CD4-positive, alpha-beta memory T cell (primary cell): ENCODE measurements at regions not wholly inside any gene's neighbourhood (a gene's known extent, or its start where the extent isn't known, plus 50 kb on each side); places are given as distances from the start of the nearest gene placed in this dataset.

Source experiments
- CTCF ChIA-PET: fragments of 350-600 bp; sonication (Branson Sonifier 250); formaldehyde crosslinking; loops from one replicate; lab custom pipeline; 2021; ENCODE audit warnings: inconsistent platforms; ENCODE audit not compliant: partially characterized antibody; lab: Charles Lee
- POLR2A ChIA-PET: fragments of 350-600 bp; sonication (Branson Sonifier 250); formaldehyde crosslinking; loops from one replicate; lab custom pipeline; 2021; ENCODE audit not compliant: partially characterized antibody; lab: Charles Lee
- DNase-seq, 5 donors: peaks; one replicate each; pipeline versions ENCODE4 v3.0.0 to v3.0.0-alpha.2; 2020 to 2022; ENCODE audit warnings: mixed read lengths in 1 of 5
- H3K27ac ChIP-seq: one replicate; pipeline ENCODE4 v1.7.0; 2013; ENCODE audit warnings: low read depth, low read length
- H3K27me3 ChIP-seq: 2 replicates; pipeline ENCODE4 v1.7.0; 2013; ENCODE audit warnings: mild to moderate bottlenecking, low read length, moderate library complexity; ENCODE audit not compliant: insufficient read depth
- H3K36me3 ChIP-seq: 2 replicates; pipeline ENCODE4 v1.7.0; 2013; ENCODE audit warnings: mild to moderate bottlenecking, low read length, moderate library complexity; ENCODE audit not compliant: insufficient read depth
- H3K4me1 ChIP-seq: 2 replicates; pipeline ENCODE4 v1.7.0; 2013; ENCODE audit warnings: mild to moderate bottlenecking, low read length, moderate library complexity; ENCODE audit not compliant: insufficient read depth
- H3K4me3 ChIP-seq, 2 donors: one replicate each; pipeline ENCODE4 v1.7.0; 2013; ENCODE audit warnings: low read length in 2 of 2, mild to moderate bottlenecking in 1 of 2
- H3K9me3 ChIP-seq, 2 donors: one replicate each; pipeline ENCODE4 v1.7.0; 2013; ENCODE audit warnings: low read length in 2 of 2, control low read depth in 1 of 2; ENCODE audit not compliant: control insufficient read depth in 1 of 2
- H3K27ac Mint-ChIP-seq, 7 donors: one replicate each; pipeline ENCODE4 v1.8.0; 2020 to 2021; ENCODE audit warnings: mixed read lengths in 7 of 7, mild to moderate bottlenecking in 6 of 7, inconsistent platforms in 3 of 7, moderate library complexity in 3 of 7
- H3K27me3 Mint-ChIP-seq, 2 donors: one replicate each; pipeline ENCODE4 v1.8.0; 2020 to 2021; ENCODE audit warnings: mixed read lengths in 2 of 2
- H3K36me3 Mint-ChIP-seq, 2 donors: one replicate each; pipeline ENCODE4 v1.8.0; 2020 to 2021; ENCODE audit warnings: mixed read lengths in 2 of 2, inconsistent platforms in 1 of 2, mild to moderate bottlenecking in 1 of 2
- H3K4me1 Mint-ChIP-seq, 4 donors: one replicate each; pipeline ENCODE4 v1.8.0; 2020 to 2021; ENCODE audit warnings: mixed read lengths in 4 of 4, mild to moderate bottlenecking in 1 of 4
- H3K4me3 Mint-ChIP-seq, 8 donors: one replicate each; pipeline ENCODE4 v1.8.0; 2020 to 2021; ENCODE audit warnings: mixed read lengths in 8 of 8, mild to moderate bottlenecking in 7 of 8, moderate library complexity in 6 of 8, inconsistent platforms in 3 of 8
- H3K9me3 Mint-ChIP-seq, 8 donors: one replicate each; pipeline ENCODE4 v1.8.0; 2020 to 2021; ENCODE audit warnings: mixed read lengths in 8 of 8, mild to moderate bottlenecking in 5 of 8, inconsistent platforms in 3 of 8, moderate library complexity in 1 of 8
- intact Hi-C: fragments of 100-400 bp; cut with micrococcal nuclease; formaldehyde crosslinking; loops from one replicate; pipeline ENCODE4 v1.15.1; 2023

GRCh38 chr9:87428659-87429058 lies 69.0 kb upstream of the DAPK1 start:
- Mint-ChIP-seq H3K4me3 (no peak overlapping the region), H3K36me3 (no peaks in the 10 kb centered on the region), H3K4me1 (no peaks in the 10 kb centered on the region), H3K27me3 (peaks cover 0 to 2% of the 10 kb centered on the region in 2 donors), H3K9me3 (peaks cover 0 to 7% (median 4%) of the 10 kb centered on the region in 8 donors), H3K27ac (no peak overlapping the region)
- Histone ChIP-seq H3K27me3 (no peaks in the 10 kb centered on the region), H3K9me3 (no peaks in the 10 kb centered on the region), H3K27ac (no peak overlapping the region), H3K4me3 (no peak overlapping the region), H3K36me3 (no peaks in the 10 kb centered on the region), H3K4me1 (no peaks in the 10 kb centered on the region)
- ChIA-PET CTCF (no interaction called here), POLR2A (no interaction called here)
- no peak for DNase-seq
- intact Hi-C loops, result no loop called here

- H3K36me3 ChIP-seq, result no peaks in the 10 kb centered on the region
- ChIA-PET CTCF (no interaction called here), POLR2A (no interaction called here)
- H3K4me1 ChIP-seq, result no peaks in the 10 kb centered on the region
- H3K9me3 ChIP-seq, result no peaks in the 10 kb centered on the region
- Mint-ChIP-seq H3K27ac (no peak overlapping the region), H3K9me3 (peaks cover 0 to 2% (median 0%) of the 10 kb centered on the region in 8 donors), H3K4me1 (no peaks in the 10 kb centered on the region), H3K4me3 (no peak overlapping the region), H3K27me3 (peaks cover 0 to 2% of the 10 kb centered on the region in 2 donors), H3K36me3 (no peaks in the 10 kb centered on the region)
- H3K27me3 ChIP-seq, result no peaks in the 10 kb centered on the region
- H3K4me3 ChIP-seq, result no peak overlapping the region
- no peak overlapping the region for H3K27ac ChIP-seq
- intact Hi-C loops, result no loop called here
- no peak for DNase-seq
Observed at GRCh38 chr9:87431837-87432236, 65.8 kb upstream of the DAPK1 start.

GRCh38 chr9:87433853-87434252 lies 63.8 kb upstream of the DAPK1 start:
- Histone ChIP-seq H3K9me3 (no peaks in the 10 kb centered on the region), H3K27ac (no peak overlapping the region), H3K4me1 (no peaks in the 10 kb centered on the region), H3K36me3 (no peaks in the 10 kb centered on the region), H3K27me3 (no peaks in the 10 kb centered on the region), H3K4me3 (no peak overlapping the region)
- CTCF ChIA-PET, result no interaction called here
- intact Hi-C loops, result no loop called here
- H3K4me3 Mint-ChIP-seq, result no peak overlapping the region
- peaks cover 0 to 2% (median 0%) of the 10 kb centered on the region in 8 donors for H3K9me3 Mint-ChIP-seq
- no peak overlapping the region for H3K27ac Mint-ChIP-seq
- no peaks in the 10 kb centered on the region for H3K36me3 Mint-ChIP-seq
- POLR2A ChIA-PET, result no interaction called here
- no peak for DNase-seq
- no peaks in the 10 kb centered on the region for H3K27me3 Mint-ChIP-seq
- H3K4me1 Mint-ChIP-seq, result no peaks in the 10 kb centered on the region

GRCh38 chr9:87434366-87434765 lies 63.3 kb upstream of the DAPK1 start:
- POLR2A ChIA-PET, result no interaction called here
- CTCF ChIA-PET, result no interaction called here
- H3K27ac Mint-ChIP-seq, result no peak overlapping the region

GRCh38 chr9:87435189-87435880 lies 62.3 kb upstream of the DAPK1 start:
- Mint-ChIP-seq H3K4me1 (no peaks in the 10 kb centered on the region), H3K27me3 (no peaks in the 10 kb centered on the region), H3K9me3 (peaks cover 0 to 2% (median 0%) of the 10 kb centered on the region in 8 donors), H3K27ac (no peak overlapping the region), H3K4me3 (no peak overlapping the region), H3K36me3 (no peaks in the 10 kb centered on the region)
- Histone ChIP-seq H3K27ac (no peak overlapping the region), H3K4me1 (no peaks in the 10 kb centered on the region), H3K9me3 (no peaks in the 10 kb centered on the region), H3K4me3 (no peak overlapping the region), H3K27me3 (no peaks in the 10 kb centered on the region), H3K36me3 (no peaks in the 10 kb centered on the region)
- CTCF ChIA-PET, result no interaction called here
- intact Hi-C loops, result no loop called here
- DNase-seq, result no peak
- POLR2A ChIA-PET, result no interaction called here

More at GRCh38 chr9:87434366-87434765, 63.3 kb upstream of the DAPK1 start:
- Mint-ChIP-seq H3K36me3 (no peaks in the 10 kb centered on the region), H3K27me3 (no peaks in the 10 kb centered on the region), H3K4me3 (no peak overlapping the region), H3K9me3 (peaks cover 0 to 2% (median 0%) of the 10 kb centered on the region in 8 donors), H3K4me1 (no peaks in the 10 kb centered on the region)
- Histone ChIP-seq H3K4me3 (no peak overlapping the region), H3K27ac (no peak overlapping the region), H3K9me3 (no peaks in the 10 kb centered on the region), H3K4me1 (no peaks in the 10 kb centered on the region), H3K27me3 (no peaks in the 10 kb centered on the region), H3K36me3 (no peaks in the 10 kb centered on the region)
- intact Hi-C loops, result no loop called here
- DNase-seq, result no peak

GRCh38 chr9:87436716-87437115 lies 61.0 kb upstream of the DAPK1 start:
- Histone ChIP-seq H3K36me3 (no peaks in the 10 kb centered on the region), H3K4me3 (no peak overlapping the region), H3K4me1 (no peaks in the 10 kb centered on the region), H3K9me3 (no peaks in the 10 kb centered on the region), H3K27ac (no peak overlapping the region), H3K27me3 (no peaks in the 10 kb centered on the region)
- intact Hi-C loops, result no loop called here
- H3K4me3 Mint-ChIP-seq, result no peak overlapping the region
- H3K36me3 Mint-ChIP-seq, result no peaks in the 10 kb centered on the region
- H3K27ac Mint-ChIP-seq, result no peak overlapping the region
- POLR2A ChIA-PET, result no interaction called here
- DNase-seq, result no peak
- no peaks in the 10 kb centered on the region for H3K4me1 Mint-ChIP-seq
- peaks cover 0 to 2% of the 10 kb centered on the region in 2 donors for H3K27me3 Mint-ChIP-seq
- H3K9me3 Mint-ChIP-seq, result peaks cover 0 to 3% (median 0%) of the 10 kb centered on the region in 8 donors
- CTCF ChIA-PET, result no interaction called here

- Histone ChIP-seq H3K9me3 (no peaks in the 10 kb centered on the region), H3K27ac (no peak overlapping the region), H3K4me3 (no peak overlapping the region), H3K36me3 (no peaks in the 10 kb centered on the region), H3K4me1 (no peaks in the 10 kb centered on the region), H3K27me3 (no peaks in the 10 kb centered on the region)
- Mint-ChIP-seq H3K4me1 (no peaks in the 10 kb centered on the region), H3K9me3 (peaks cover 0 to 3% (median 0%) of the 10 kb centered on the region in 8 donors), H3K27me3 (peaks cover 0 to 2% of the 10 kb centered on the region in 2 donors), H3K36me3 (no peaks in the 10 kb centered on the region), H3K4me3 (no peak overlapping the region), H3K27ac (no peak overlapping the region)
- CTCF ChIA-PET, result no interaction called here
- DNase-seq, result no peak
- intact Hi-C loops, result no loop called here
- POLR2A ChIA-PET, result no interaction called here
Observed at GRCh38 chr9:87437966-87438365, 59.7 kb upstream of the DAPK1 start.
